ENCODE measurements at regions not wholly inside any gene's neighbourhood (a gene's known extent, or its start where the extent isn't known, plus 50 kb on each side); places are given as distances from the start of the nearest gene placed in this dataset.

- peaks cover 17 to 21% of the 10 kb centered on the region in 2 donors for H3K27me3 Mint-ChIP-seq (ENCODE audit: low read depth in 2 of 2)
- Histone ChIP-seq H3K36me3 (ENCODE audit: control insufficient read depth, insufficient read depth, low read length) (no peaks in the 10 kb centered on the region), H3K27me3 (ENCODE audit: control insufficient read depth, insufficient read depth, low read length) (no peaks in the 10 kb centered on the region), H3K4me1 (ENCODE audit: control insufficient read depth, insufficient read depth, low read length) (no peaks in the 10 kb centered on the region), H3K27ac (ENCODE audit: low read length) (no peak overlapping the region), H3K4me3 (ENCODE audit: low read length) (no peak overlapping the region), H3K9me3 (ENCODE audit: control insufficient read depth, insufficient read depth, low read length) (peaks cover 2% of the 10 kb centered on the region)
- WGBS (ENCODE audit: insufficient coverage) = 94% methylated on average over 6 of the region's 7 CpGs
- DNase-seq (no peak), ATAC-seq (no peak)
- no peak overlapping the region for H3K4me3 Mint-ChIP-seq
- peaks cover 6 to 11% of the 10 kb centered on the region in 2 donors for H3K4me1 Mint-ChIP-seq
- H3K36me3 Mint-ChIP-seq = peaks cover 7% of the 10 kb centered on the region
- no peak overlapping the region for H3K27ac Mint-ChIP-seq
- TF ChIP-seq CTCF (IDR thresholded peaks at IDR 0.05) = no peak
- intact Hi-C loops (cut with micrococcal nuclease) = no loop called here
- H3K9me3 Mint-ChIP-seq = peaks cover 4% of the 10 kb centered on the region in 2 donors
These were observed 86.0 kb upstream of the MAP10 start for GRCh38 chr1:232718928-232719927.

- Histone ChIP-seq H3K9me3 (ENCODE audit: control insufficient read depth, insufficient read depth, low read length) (peaks cover 2% of the 10 kb centered on the region), H3K4me3 (ENCODE audit: low read length) (no peak overlapping the region), H3K27ac (ENCODE audit: low read length) (no peak overlapping the region), H3K4me1 (ENCODE audit: control insufficient read depth, insufficient read depth, low read length) (peaks cover 8% of the 10 kb centered on the region), H3K27me3 (ENCODE audit: control insufficient read depth, insufficient read depth, low read length) (no peaks in the 10 kb centered on the region), H3K36me3 (ENCODE audit: control insufficient read depth, insufficient read depth, low read length) (no peaks in the 10 kb centered on the region)
- peaks cover 18 to 21% of the 10 kb centered on the region in 2 donors for H3K4me1 Mint-ChIP-seq
- H3K4me3 Mint-ChIP-seq = no peak overlapping the region
- WGBS (ENCODE audit: insufficient coverage) = 94% methylated on average over 3 of the region's 3 CpGs
- peaks cover 2 to 4% of the 10 kb centered on the region in 2 donors for H3K9me3 Mint-ChIP-seq
- ATAC-seq (no peak), DNase-seq (no peak)
- intact Hi-C loops (cut with micrococcal nuclease) = no loop called here
- no peak for TF ChIP-seq CTCF (IDR thresholded peaks at IDR 0.05)
- H3K36me3 Mint-ChIP-seq = peaks cover 7% of the 10 kb centered on the region
- H3K27ac Mint-ChIP-seq = no peak overlapping the region
- peaks cover 8 to 14% of the 10 kb centered on the region in 2 donors for H3K27me3 Mint-ChIP-seq (ENCODE audit: low read depth in 2 of 2)
These were observed 82.6 kb upstream of the MAP10 start for GRCh38 chr1:232722626-232723025.

DNA sequence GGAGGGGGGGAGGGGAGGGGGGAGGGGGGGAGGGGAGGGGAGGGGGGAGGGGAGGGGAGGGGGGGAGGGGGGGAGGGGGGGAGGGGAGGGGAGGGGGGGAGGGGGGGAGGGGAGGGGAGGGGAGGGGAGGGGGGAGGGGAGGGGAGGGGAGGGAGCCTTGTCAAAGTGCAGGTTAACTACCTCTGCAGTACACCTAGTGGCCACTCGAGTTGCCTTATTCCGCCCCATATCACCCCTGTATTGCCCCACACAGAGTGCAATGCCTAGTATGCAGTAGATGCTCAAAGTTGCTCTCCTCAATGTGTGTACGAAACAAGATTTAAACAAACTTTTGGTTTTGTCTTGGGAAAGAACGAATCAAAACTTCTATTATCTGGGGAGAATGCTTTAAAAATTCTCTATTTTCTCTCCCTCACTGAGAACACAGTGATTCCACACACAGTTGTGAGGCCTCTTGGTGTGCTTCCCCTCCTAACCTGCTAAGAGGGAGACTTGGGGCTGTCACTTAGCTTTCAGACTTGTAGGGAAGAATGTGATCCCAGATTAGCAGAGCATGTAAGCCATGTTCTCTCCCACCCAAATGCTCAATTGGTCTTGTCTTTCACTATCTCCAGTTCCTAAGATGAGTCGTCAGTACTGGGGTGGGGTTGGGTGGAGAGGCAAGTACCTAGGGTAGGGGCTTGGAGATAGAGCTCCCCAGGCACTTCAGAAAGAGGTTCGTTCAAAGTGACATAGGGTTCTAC is 79.7 kb upstream of the MAP10 start:
- no peaks in the 10 kb centered on the region for H3K27me3 ChIP-seq (ENCODE audit: control insufficient read depth, insufficient read depth, low read length)
- TF ChIP-seq CTCF (IDR thresholded peaks at IDR 0.05) = no peak
- peaks cover 14 to 15% of the 10 kb centered on the region in 2 donors for H3K27me3 Mint-ChIP-seq (ENCODE audit: low read depth in 2 of 2)
- ATAC-seq (peak in 1 of 3 donors; percentile 15), DNase-seq (peak in 1 of 2 donors; percentile 8)
- no peaks in the 10 kb centered on the region for H3K9me3 Mint-ChIP-seq
- no peak overlapping the region for H3K27ac ChIP-seq (ENCODE audit: low read length)
- no peak overlapping the region for H3K4me3 Mint-ChIP-seq
- H3K36me3 ChIP-seq (ENCODE audit: control insufficient read depth, insufficient read depth, low read length) = no peaks in the 10 kb centered on the region
- H3K27ac Mint-ChIP-seq = no peak overlapping the region
- WGBS (ENCODE audit: insufficient coverage) = 58% methylated on average over 6 of the region's 6 CpGs
- peaks cover under 1% of the 10 kb centered on the region for H3K36me3 Mint-ChIP-seq
- no peaks in the 10 kb centered on the region for H3K9me3 ChIP-seq (ENCODE audit: control insufficient read depth, insufficient read depth, low read length)
- no peak overlapping the region for H3K4me3 ChIP-seq (ENCODE audit: low read length)
- H3K4me1 Mint-ChIP-seq = peaks cover 10 to 12% of the 10 kb centered on the region in 2 donors
- intact Hi-C loops (cut with micrococcal nuclease) = no loop called here
- peaks cover 8% of the 10 kb centered on the region for H3K4me1 ChIP-seq (ENCODE audit: control insufficient read depth, insufficient read depth, low read length)
